Hypothalamus (tissue), 51 donors: ENCODE measurements at regions not wholly inside any gene's neighbourhood (a gene's known extent, or its start where the extent isn't known, plus 50 kb on each side); places are given as distances from the start of the nearest gene placed in this dataset.

Source experiments
- DNase-seq, 51 donors: peaks; one replicate each; lab custom pipeline; 2025; lab: John Stamatoyannopoulos, UW

DNA sequence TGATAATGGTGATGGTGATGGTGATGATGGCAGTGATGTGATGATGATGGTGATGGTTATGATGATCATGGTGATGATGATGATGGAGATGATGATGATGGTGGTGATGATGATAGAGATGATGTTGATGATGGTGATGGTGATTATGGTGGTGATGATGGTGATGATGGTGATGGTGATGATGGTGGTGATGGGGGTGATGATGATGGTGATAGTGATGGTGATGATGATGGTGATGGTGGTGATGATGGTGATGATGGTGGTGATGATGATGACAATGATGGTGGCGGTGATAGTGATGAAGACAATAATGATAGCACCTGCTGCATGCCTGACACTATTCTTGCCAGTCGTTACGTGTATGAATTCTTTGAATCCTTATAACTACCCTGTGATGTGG lies 317.9 kb upstream of the AJAP1 start:
- DNase-seq = no peak

DNA sequence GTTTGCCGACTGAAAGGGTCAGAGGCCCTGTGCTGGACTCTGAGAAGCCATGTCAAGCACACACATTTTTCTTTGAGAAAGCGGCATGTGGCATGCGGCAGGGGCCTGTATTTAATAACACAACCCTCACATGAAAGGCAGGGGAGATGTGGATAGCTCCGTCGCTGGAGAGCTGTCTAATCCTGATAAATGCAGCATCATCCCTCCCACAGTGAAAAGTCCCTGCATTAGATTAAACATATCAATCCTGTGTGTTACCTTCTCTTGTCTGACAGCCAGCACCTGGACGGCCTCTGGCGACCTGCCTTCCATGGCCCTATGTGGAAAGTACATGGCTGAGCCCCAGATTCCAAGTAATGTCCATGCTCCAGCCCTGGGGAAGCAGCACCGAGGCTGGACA lies 313.0 kb upstream of the AJAP1 start:
- no peak for DNase-seq

- no peak for DNase-seq
Measured at GRCh38 chr1:4344065-4344732, 310.2 kb upstream of the AJAP1 start.

DNA sequence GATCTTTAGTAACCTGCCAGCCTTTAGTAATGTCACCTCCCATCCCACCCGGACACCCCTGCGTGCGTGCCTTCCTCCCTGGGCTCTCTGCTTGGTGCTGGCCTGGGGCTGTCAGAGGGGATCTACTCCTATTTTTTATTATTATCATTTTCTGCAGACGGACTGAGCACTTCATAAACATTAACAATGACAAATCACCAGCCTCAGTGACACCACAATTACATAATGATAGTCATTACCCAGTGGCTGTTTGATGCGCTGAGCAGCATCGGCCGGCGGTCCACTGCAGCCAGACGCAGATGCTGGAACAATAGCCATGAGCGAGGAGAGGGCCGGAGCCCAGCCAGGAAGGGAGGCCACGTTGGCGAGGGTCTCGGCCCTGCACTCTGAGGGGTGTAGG lies 309.3 kb upstream of the AJAP1 start:
- no peak for DNase-seq

DNA sequence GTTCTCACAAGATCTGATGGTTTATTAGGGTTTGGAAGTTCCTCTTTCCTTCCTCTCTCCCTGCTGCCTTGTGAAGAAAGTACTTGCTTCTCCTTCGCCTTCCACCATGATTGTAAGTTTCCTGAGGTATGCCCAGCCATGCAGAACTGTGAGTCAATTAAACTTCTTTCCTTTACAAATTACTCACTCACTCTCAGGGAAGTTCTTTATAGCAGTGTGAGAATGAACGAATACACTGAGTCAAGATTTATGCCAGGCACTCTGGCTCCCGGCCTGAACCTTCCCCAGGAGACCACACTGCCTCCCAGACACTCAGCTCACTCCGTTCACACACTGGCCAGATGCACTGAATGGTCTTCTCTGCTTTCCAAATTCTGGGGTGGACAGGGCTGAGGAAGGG lies 308.3 kb upstream of the AJAP1 start:
- DNase-seq = peak in 1 of 51 donors; percentile 4

GRCh38 chr1:4351453-4351852 lies 303.0 kb upstream of the AJAP1 start:
- no peak for DNase-seq

- no peak for DNase-seq
Measured at GRCh38 chr1:4353090-4353856, 301.1 kb upstream of the AJAP1 start.

DNA sequence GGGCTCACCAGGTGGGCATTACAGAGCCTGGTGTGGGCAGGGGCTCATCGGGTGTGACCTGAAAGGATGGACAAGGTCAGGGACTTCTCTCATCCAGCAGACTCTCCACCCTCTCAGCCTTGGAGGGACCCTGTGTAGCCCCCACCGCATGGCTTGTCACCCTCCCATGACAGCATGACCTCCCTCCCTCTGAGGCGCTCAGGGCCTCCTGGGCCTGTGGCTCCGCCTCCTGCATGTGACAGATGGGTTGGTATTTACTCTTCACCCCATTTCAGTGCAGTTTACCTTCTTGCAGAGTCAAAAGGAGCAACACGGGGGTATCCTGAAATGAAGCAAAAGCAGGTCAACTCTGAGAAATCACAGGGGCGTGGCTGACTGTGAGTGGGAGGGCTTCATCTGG lies 298.6 kb upstream of the AJAP1 start:
- DNase-seq = no peak

GRCh38 chr1:4362314-4363044 lies 291.9 kb upstream of the AJAP1 start:
- DNase-seq = no peak

DNA sequence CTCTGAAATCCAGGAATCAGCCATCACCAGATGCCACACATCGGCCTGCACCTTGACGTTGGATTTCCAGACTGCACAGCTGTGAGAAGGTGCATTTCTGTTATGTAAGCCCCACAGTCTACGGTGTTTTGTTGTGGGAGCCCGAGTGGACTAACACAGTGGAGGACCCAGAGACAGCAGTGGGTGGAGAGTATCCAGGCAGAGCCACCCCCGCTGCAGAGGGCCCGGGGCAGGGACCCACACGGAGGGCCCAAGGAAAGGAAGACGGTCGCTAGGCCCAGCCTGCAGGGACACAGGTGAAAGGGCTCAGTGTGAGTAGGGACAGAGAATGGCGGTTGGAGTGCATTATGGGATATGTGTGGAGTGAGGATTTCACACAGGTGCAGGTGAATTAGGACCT lies 288.3 kb upstream of the AJAP1 start:
- DNase-seq = no peak

DNA sequence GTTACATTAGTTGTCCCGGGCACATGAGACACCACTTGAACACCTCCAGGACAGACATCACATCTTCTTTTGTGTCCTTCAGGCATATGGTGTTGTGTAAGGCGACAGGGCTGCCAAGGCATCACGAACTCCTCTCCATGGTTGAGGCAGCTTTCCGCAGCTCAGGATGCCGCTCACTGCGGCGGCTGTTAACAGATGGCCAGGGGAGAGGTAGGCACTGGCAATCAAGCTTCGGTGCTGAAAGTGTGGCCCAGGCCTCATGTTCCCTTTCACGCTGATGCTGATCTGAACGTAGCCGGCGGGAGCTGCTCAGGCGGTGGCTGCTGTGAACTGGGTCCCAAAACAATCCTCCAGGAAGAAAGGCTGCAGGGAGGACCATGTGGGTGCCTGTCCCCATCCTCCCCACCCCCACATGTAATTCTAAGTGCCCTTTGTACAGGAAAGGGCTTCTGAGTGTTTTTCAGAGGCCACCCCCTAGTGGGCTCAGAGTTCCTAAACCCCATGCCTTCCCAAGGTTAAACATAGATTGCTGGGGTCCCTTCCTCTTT lies 287.1 kb upstream of the AJAP1 start:
- DNase-seq = no peak

DNA sequence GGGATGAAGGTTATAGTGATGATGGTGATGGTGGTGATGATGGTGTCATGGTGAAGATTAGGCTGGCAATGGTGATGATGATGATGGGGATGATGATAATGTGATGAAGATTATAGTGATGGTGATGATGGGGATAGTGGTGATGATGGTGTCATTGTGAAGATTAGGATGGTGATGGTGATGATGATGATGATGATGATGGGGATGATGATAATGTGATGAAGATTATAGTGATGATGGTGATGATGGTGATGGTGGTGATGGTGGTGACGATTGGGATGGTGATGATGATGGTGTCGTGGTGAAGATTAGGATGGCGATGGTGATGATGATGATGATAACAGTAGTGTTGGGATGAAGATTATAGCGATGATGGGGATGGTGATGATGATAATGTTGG lies 285.1 kb upstream of the AJAP1 start:
- DNase-seq = no peak

GRCh38 chr1:4371849-4372248 lies 282.6 kb upstream of the AJAP1 start:
- no peak for DNase-seq

DNA sequence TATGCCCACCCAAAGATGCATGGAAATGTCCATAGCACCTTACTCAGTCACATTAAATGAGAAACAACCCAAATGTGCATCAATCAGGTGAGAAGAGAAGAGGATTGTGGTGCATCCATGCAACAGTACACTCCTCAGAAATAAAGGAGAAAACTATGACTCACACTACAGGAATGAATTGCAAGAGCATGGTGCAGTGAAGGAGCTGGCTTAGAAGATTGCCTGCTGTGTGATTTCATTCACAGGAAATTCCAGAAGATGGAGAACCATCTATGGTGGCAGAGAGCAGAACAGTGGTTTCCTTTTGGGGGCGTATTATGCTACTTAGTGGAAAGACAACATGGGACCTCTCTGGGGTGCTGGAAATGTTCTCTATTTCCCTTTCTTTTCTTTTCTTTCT lies 278.6 kb upstream of the AJAP1 start:
- DNase-seq = no peak

GRCh38 chr1:4379451-4380175 lies 274.8 kb upstream of the AJAP1 start:
- no peak for DNase-seq

- DNase-seq = no peak
Measured at GRCh38 chr1:4380564-4381168, 273.7 kb upstream of the AJAP1 start.

DNA sequence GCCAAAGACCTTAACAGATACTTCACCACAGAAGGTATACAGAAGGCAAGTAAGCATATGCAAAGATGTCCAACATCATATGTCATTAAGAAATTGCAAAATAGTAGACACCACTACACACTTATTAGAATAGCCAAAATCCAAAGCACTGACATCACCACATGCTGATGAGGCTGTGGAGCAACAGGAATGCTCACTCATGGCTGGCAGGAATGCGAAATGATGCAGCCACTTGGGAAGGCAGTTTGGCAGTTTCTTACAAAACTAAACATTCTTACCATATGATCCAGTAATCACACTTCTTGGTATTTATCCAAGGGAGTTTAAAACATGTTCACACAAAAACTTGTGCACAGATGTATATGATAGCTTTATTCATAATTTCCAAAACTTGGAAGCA lies 261.2 kb upstream of the AJAP1 start:
- DNase-seq = no peak

- DNase-seq = peak in 10 of 51 donors; percentile 2 to 36 (median 10)
Measured at GRCh38 chr1:4394366-4394765, 260.0 kb upstream of the AJAP1 start.

DNA sequence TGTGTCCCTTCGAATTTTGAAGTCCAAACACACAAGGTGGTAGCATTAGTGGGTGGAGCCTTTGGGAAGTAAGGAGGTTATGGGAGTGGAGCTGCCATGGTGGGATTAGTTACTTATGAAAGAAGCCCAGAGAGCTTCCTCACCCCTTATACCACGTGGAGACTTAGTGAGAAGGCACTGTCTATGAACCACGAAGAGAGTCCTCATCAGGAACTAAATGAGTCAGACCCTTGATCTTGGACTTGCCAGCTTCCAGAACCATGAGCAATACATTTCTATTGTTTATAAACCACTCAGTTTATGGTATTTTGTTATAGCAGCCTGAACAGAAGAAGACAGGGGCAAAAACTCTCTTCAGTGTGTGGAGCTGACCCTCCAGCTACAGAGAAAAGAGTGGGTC lies 259.3 kb upstream of the AJAP1 start:
- DNase-seq = no peak

GRCh38 chr1:4395676-4396075 lies 258.7 kb upstream of the AJAP1 start:
- DNase-seq = no peak
